ENCODE measurements at regions not wholly inside any gene's neighbourhood (a gene's known extent, or its start where the extent isn't known, plus 50 kb on each side); places are given as distances from the start of the nearest gene placed in this dataset.
"Not testable (repeated sequence)": the region's sequence is repeated elsewhere in the genome, so short reads cannot be mapped to it uniquely, and the experiment has no call there.

- TF ChIP-seq ZFX (IDR thresholded peaks at IDR 0.05) (no peak), CTCF (conservative IDR thresholded peaks at IDR 0.05) (no peak)
- H3K27ac ChIP-seq, result no peak overlapping the region
These were observed 134.7 kb upstream of the SLITRK5 start for GRCh38 chr13:87536499-87536898.

- H3K27ac ChIP-seq, result no peak overlapping the region
- no peak for TF ChIP-seq ZFX (IDR thresholded peaks at IDR 0.05)
- TF ChIP-seq CTCF (conservative IDR thresholded peaks at IDR 0.05), result no peak
These were observed 134.3 kb upstream of the SLITRK5 start for GRCh38 chr13:87536899-87537298.

- TF ChIP-seq CTCF (conservative IDR thresholded peaks at IDR 0.05), result no peak
- TF ChIP-seq ZFX (IDR thresholded peaks at IDR 0.05), result no peak
- no peak overlapping the region for H3K27ac ChIP-seq
These were observed 133.2 kb upstream of the SLITRK5 start for GRCh38 chr13:87537951-87538350.

GRCh38 chr13:87538366-87539052, 132.7 kb upstream of the SLITRK5 start:
- TF ChIP-seq ZFX (IDR thresholded peaks at IDR 0.05) (no peak), CTCF (conservative IDR thresholded peaks at IDR 0.05) (no peak)
- no peak overlapping the region for H3K27ac ChIP-seq

GRCh38 chr13:87553142-87553541, 118.0 kb upstream of the SLITRK5 start:
- TF ChIP-seq CTCF (conservative IDR thresholded peaks at IDR 0.05) (no peak), ZFX (IDR thresholded peaks at IDR 0.05) (no peak)
- no peak overlapping the region for H3K27ac ChIP-seq

- TF ChIP-seq ZFX (IDR thresholded peaks at IDR 0.05) (no peak), CTCF (conservative IDR thresholded peaks at IDR 0.05) (no peak)
- no peak overlapping the region for H3K27ac ChIP-seq
These were observed 117.1 kb upstream of the SLITRK5 start for GRCh38 chr13:87554045-87554444.

GRCh38 chr13:87557788-87558187, 113.4 kb upstream of the SLITRK5 start:
- no peak overlapping the region for H3K27ac ChIP-seq
- no peak for TF ChIP-seq CTCF (conservative IDR thresholded peaks at IDR 0.05)
- TF ChIP-seq ZFX (IDR thresholded peaks at IDR 0.05), result no peak

GRCh38 chr13:87561580-87561979, 109.6 kb upstream of the SLITRK5 start:
- not testable (repeated sequence) for H3K27ac ChIP-seq
